ENCODE measurements at regions not wholly inside any gene's neighbourhood (a gene's known extent, or its start where the extent isn't known, plus 50 kb on each side); places are given as distances from the start of the nearest gene placed in this dataset.
"Not testable (repeated sequence)": the region's sequence is repeated elsewhere in the genome, so short reads cannot be mapped to it uniquely, and the experiment has no call there.

DNA sequence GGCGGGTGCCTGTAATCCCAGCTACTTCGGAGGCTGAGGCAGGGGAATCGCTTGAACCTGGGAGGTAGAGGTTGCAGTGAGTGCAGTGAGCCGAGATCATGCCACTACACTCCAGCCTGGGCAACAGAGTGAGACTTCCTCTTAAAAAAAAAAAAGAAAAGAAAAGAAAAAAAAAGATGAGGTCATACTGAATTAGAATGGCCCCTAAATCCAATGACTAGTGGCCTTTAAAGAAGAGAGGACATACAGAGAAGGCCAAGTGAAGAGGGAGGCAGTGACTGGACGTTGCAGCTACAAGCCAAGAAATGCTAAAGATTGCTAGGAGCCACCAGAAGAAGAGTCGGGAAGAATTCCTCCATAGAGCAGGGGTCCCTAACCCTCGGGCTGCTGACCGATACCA, 76.9 kb upstream of the TIAM1 start:
- DNase-seq (ENCODE audit: insufficient read length, low spot score) (no peak), FAIRE-seq (no peak)
- no peak for TF ChIP-seq POLR2A (IDR thresholded peaks at IDR 0.05; ENCODE audit: low read depth, low read length)

DNA sequence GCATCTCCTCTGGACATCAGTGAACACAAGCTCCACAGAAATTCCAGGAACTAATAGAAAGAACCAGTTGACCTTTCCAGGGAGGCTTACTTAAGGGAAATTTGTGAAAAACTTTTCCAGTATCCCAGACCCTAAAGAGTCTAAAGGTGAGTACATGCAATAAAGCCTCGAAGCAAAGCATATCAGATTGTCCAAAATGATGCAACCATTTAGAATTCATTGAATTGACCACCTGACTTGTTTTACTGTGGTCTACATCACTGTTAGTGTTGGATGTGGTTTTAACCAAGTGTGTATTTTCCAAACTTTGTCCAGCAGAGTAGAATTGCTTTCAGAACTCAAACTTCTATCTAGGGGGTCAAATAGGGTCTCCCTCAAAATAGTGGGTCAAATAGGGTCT, 76.3 kb upstream of the TIAM1 start:
- TF ChIP-seq POLR2A (IDR thresholded peaks at IDR 0.05; ENCODE audit: low read depth, low read length) = no peak
- no peak for FAIRE-seq
- no peak for DNase-seq (ENCODE audit: insufficient read length, low spot score)

DNA sequence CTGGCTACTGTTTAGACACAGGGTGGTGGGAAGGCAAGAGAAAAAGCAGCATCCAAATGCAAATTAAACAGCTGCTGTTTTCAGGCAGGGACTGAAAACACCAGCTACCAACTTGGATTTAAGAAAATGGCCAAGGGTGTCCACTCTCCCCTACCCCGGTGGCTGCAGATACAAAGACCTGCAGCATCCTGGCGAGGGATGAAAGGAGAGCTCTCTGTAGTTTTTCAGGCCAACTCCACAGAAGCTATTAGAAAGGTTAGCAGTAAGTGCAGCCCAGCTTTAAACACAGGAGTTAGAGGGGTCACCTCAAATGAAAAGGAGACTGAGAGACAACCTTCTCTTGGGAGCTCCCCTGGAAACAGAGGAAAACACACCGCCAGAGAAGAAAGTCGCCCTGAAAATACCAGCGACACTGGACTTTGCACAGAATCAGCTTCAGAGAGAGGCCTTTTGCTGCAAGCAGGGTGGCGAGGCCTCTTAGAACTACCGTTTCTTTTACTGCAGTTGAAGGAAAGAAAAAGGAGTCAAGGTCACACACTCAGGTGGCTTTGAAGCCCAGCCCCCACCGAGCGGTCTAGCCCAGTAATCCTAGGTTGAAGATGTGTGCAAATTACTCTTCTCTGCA, 74.4 kb upstream of the TIAM1 start:
- TF ChIP-seq POLR2A (IDR thresholded peaks at IDR 0.05; ENCODE audit: low read depth, low read length) = no peak
- DNase-seq (ENCODE audit: insufficient read length, low spot score) (no peak), FAIRE-seq (no peak)

DNA sequence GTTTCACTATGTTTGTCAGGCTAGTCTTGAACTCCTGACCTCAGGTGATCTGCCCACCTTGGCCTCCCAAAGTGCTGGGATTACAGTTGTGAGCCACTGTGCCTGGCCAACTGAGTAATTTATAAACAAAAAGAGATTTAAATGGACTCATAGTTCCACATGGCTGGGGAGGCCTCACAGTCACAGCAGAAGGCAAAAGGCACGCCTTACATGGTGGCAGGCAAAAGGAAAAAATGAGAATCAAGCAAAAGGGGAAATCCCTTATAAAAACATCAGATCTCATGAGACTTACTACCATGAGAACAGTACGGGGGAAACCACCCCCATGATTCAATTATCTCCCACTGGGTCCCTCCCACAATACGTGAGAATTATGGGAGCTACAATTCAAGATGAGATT, 73.2 kb upstream of the TIAM1 start:
- DNase-seq (ENCODE audit: insufficient read length, low spot score); FAIRE-seq: not testable (repeated sequence)

DNA sequence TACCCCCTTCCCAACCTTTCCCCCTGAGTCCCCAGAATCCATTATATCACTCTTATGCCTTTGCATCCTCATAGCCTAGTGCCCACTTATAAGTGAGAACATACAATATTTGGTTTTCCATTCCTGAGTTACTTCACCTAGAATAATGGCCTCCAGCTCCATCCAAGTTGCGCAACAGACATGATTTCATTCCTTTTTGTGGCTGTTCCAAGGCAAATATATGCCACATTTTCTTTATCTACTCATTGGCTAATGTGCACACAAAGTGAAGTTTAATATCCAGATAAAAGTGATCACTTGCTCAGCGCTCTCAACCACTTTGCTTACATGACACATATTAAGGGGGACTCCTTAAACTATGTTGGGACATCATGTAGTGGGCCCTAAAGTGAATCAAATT, 72.4 kb upstream of the TIAM1 start:
- no peak for FAIRE-seq
- no peak for DNase-seq (ENCODE audit: insufficient read length, low spot score)
- no peak for TF ChIP-seq POLR2A (IDR thresholded peaks at IDR 0.05; ENCODE audit: low read depth, low read length)

DNA sequence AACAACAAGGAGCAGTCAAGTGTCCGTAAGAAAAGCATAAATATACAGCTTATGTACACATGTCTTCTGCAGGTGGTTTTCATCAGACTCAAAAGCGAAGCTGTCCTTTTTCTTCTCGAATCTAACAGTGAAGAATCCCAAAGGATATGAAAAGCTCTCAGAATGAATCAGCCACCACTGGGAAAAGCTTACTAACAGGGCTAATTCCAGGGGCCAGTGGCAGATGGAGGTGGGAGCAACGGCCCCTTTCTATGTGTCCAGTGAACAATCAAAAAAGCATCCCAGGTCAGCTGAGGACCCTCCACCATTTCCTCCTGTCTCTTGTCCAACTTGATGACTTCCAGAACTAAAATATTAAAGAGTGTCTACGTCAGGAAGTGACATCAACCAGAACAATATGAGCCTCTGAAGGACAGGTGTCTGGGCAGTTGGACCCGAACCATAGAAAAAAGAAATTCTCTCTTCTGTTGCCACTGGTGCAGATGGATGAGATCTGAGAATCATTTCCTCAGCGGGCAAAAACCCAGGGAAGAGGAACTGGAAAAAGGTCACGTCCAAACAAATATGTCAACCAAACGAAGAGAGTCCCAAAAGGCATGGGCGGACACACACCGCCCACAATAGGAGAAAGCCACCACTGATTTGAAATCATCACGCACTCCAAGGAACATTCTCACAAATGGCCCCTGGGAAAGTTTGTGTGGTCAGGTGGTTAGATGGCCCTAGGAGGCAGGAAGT, 70.4 kb upstream of the TIAM1 start:
- TF ChIP-seq POLR2A (IDR thresholded peaks at IDR 0.05; ENCODE audit: low read depth, low read length) = no peak
- DNase-seq (ENCODE audit: insufficient read length, low spot score) (no peak), FAIRE-seq (no peak)

DNA sequence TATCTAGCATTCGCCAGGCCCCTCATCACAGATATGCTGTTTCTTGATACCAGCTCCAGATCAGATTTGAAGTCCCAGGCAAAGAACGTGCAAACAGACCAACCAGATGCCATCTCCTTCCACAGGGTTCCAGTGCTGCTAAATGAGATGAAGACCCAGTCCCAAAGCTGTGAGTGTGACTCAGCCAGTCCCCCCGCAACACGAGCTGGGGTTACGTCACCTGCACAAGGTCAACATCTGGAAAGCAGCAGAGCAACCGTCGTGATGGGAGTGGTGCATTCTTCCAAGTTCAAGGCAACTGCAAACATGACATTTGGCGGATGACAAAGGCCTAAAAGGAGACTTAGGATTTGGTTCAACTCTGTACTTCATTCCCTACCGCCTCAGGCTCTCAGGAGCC, 69.6 kb upstream of the TIAM1 start:
- DNase-seq (ENCODE audit: insufficient read length, low spot score) = no peak
- FAIRE-seq = no peak
- TF ChIP-seq POLR2A (IDR thresholded peaks at IDR 0.05; ENCODE audit: low read depth, low read length) = no peak

DNA sequence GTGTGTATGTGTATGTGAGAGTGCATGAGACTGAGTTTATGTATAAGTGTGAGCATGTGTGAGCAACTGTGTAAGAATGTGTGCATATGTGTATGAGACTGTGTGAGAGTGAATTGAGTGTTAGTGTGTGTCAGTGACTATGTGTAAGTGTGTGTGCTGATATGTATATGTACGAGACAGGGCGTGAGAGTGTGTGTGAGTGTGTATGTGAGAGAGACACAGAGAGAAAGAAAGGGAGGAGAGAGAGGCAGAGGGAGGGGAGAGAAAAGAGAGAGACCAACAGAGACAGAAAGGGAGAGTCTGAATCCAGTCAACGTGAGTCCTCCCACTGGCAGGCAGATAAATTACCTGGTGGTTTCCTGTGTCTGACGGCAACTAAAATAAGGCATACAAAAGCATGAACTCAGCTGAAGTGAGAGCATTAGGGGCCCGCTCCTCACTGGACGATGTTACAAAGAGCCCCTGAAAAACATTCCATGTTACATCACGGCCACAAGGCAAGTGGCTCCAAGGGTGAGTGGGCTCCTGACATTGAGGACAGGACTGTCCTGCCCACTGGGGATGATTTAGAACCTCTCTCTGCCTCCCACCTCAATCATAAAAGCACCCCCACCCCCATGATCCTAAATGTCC, 66.6 kb upstream of the TIAM1 start:
- no peak for TF ChIP-seq POLR2A (IDR thresholded peaks at IDR 0.05; ENCODE audit: low read depth, low read length)
- no peak for DNase-seq (ENCODE audit: insufficient read length, low spot score)
- no peak for FAIRE-seq

DNA sequence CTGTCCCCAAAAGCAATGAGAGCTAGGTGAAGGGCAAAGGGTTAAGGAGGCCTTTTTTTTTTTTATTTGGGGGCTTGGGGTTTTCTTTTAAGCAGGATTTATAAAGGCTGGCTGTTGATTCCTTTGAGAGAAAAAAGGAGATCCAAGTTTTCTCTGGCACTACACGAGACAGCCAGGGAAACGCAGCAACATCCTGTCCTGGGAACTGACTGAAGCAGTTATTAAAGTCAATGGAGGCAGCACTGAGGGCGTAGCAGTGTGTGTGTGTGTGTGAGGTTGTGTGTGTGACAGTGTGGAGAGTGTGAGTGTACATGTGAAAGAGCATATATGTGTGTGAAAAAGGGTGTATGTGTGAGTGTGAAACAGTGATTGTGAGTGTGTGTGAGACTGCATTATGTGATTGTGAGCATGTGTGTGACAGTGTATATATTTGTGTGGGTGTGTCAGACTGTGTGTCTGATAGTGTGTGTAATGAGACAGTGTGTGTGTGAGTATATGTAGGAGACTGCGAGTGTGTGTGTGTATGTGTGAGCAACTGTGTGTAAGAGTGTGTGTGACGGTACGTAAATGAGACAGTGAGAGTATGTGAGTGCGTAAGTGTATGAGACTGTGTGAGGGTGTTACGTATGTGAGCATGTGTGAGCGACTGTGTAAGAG, 65.9 kb upstream of the TIAM1 start:
- FAIRE-seq (no peak), DNase-seq (ENCODE audit: insufficient read length, low spot score) (no peak)
- no peak for TF ChIP-seq POLR2A (IDR thresholded peaks at IDR 0.05; ENCODE audit: low read depth, low read length)

DNA sequence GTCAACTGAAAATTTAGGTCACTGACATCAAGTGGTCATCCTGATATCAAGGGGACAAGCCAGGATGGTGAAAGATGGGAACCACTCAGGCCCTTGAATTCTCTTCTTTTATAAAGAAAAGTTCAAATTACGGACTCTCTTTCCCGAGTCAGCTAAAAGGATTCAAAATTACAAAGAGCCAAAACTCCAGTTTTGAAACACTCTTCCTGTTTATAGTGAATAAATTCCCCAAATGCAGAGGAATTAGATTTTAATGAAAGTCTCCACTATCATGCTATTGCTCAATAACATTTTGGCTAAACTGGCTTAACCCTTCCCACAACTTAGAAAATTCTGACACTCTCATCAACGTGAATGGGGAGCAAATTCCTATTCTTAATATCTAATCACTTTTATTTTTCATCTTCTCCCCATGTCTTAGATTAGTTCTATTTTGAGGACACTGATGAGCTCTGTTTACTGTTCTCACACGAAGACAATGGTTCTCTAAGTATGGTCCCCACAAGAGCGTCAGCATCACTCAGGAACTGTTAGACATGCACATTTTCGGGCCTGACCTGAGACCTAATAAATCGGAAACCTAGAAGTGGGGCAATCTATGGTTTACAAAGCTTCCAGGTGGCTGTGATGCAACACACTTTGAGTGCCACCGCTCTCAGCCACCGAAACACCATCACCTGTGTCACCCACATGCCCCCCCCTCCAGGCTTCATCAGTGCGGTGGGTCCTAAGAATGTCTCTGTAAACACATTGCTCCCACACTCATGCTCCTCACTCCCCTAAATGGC, 64.4 kb upstream of the TIAM1 start:
- no peak for FAIRE-seq
- TF ChIP-seq POLR2A (IDR thresholded peaks at IDR 0.05; ENCODE audit: low read depth, low read length) = no peak

DNA sequence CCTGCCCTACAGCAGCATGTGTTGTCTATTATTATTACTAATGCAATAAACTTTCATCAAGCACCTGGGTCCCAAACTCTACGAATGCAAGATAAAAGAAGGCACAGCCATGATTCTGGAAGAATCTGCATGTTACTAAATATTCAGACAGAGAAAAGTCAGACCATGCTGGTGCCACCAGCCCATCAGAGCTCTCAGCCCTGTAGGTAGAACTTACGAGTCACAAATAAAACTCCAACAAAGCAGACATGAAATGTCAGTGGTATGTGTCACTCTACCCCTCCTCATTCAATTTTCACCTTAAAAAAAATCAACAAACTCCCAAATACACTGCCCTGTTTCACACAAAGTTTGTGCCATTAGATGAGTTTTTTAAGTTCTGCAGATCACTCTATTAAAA, 62.4 kb upstream of the TIAM1 start:
- DNase-seq (ENCODE audit: insufficient read length, low spot score) = no peak
- no peak for FAIRE-seq
- TF ChIP-seq POLR2A (IDR thresholded peaks at IDR 0.05; ENCODE audit: low read depth, low read length) = no peak

More for the DNA sequence above, 64.4 kb upstream of the TIAM1 start:
- no peak for DNase-seq (ENCODE audit: insufficient read length, low spot score)

DNA sequence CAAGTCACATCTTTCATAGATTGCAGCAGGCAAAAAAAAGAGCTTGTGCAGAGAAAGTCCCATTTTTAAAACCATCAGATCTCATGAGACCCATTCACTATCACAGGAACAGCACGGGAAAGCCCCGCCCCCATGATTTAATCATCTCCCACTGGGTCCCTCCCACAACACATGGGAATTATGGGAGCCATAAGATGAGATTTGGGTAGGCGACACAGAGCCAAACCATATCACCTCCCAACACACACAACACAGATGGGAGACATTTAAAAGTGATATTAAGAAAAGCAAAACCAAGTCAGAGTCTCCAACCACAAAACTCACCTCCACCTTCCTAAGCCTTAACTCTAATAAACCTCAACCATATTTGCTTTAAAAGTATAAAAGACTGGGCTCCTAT, 61.5 kb upstream of the TIAM1 start:
- DNase-seq (ENCODE audit: insufficient read length, low spot score) (no peak), FAIRE-seq (no peak)
- TF ChIP-seq POLR2A (IDR thresholded peaks at IDR 0.05; ENCODE audit: low read depth, low read length) = no peak

DNA sequence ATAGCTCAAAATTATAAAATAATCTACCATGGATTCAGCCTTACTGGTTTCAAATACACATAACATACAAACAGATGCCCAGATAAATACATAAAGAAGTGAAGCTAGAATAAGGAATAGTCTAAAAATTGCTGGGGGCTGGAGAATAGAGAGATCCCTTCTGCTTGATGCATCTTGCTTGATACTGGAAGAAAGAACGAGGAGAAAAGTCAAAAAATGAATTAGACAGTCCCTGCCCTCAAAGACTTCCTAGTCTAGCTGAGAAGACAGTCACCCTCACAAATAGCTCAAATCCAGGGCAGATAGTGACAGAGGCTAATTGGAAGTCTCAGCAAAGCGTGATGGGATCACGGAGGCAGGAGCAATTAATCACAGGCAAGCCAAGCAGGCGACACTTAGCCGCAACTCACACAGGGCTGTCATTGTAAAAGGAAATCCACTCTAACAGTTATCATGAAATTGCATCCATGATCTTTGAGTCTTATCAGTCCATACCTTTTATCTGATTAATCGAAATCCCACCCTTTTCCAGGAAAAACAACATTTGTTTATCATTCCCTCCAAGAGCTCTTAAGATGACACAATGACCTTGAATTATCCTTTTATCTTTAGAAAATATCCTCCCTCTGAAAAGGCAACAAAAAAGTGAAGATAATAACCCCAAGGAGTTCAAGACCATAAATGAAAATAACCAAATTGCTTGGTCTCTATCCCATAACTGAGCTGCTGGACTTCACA, 59.7 kb upstream of the TIAM1 start:
- FAIRE-seq = no peak
- no peak for DNase-seq (ENCODE audit: insufficient read length, low spot score)
- TF ChIP-seq POLR2A (IDR thresholded peaks at IDR 0.05; ENCODE audit: low read depth, low read length) = no peak
